H1 (cell line): ENCODE measurements at regions not wholly inside any gene's neighbourhood (a gene's known extent, or its start where the extent isn't known, plus 50 kb on each side); places are given as distances from the start of the nearest gene placed in this dataset.
"Not testable (repeated sequence)": the region's sequence is repeated elsewhere in the genome, so short reads cannot be mapped to it uniquely, and the experiment has no call there.

Experiments used
- CTCF ChIA-PET: fragments of 300-600 bp; sonication (Branson Sonifier 250); formaldehyde crosslinking; loops from one replicate; lab custom pipeline; 2021; ENCODE audit not compliant: partially characterized antibody; lab: Charles Lee
- POLR2A ChIA-PET: fragments of 300-600 bp; sonication (Branson Sonifier 250); formaldehyde crosslinking; loops from one replicate; lab custom pipeline; 2021; ENCODE audit warnings: inconsistent platforms; ENCODE audit not compliant: partially characterized antibody; lab: Charles Lee
- DNase-seq, 2 experiments: peaks; one replicate each; pipeline versions ENCODE4 v3.0.0 to v3.0.0-alpha.2; 2010 to 2022; ENCODE audit warnings: low spot score in 2 of 2, low read depth in 1 of 2, mixed read lengths in 1 of 2
- FAIRE-seq: peaks from 2 replicates; lab custom pipeline; 2011; peaks lifted over from hg19 to GRCh38; lab: Jason Lieb, UNC
- H2AFZ ChIP-seq: 2 replicates; pipeline ENCODE4 v1.8.1; 2012; ENCODE audit warnings: low read length, inconsistent platforms
- H2AK5ac ChIP-seq: 2 replicates; pipeline ENCODE4 v1.6.1; 2013; ENCODE audit warnings: low read depth, low read length
- H2BK120ac ChIP-seq: replicated peaks from 2 replicates; pipeline ENCODE3; 2013; ENCODE audit warnings: low read depth, low read length, inconsistent platforms
- H2BK12ac ChIP-seq: 2 replicates; pipeline ENCODE4 v1.6.1; 2013; ENCODE audit warnings: low read depth, low read length
- H2BK15ac ChIP-seq: 2 replicates; pipeline ENCODE4 v1.6.1; 2013; ENCODE audit warnings: low read length
- H2BK20ac ChIP-seq: 2 replicates; pipeline ENCODE4 v1.6.1; 2013; ENCODE audit warnings: low read length
- H2BK5ac ChIP-seq: 2 replicates; pipeline ENCODE4 v1.6.1; 2013; ENCODE audit warnings: low read depth, low read length
- H3K14ac ChIP-seq: 2 replicates; pipeline ENCODE4 v1.6.1; 2013; ENCODE audit warnings: inconsistent platforms; ENCODE audit not compliant: insufficient read length
- H3K18ac ChIP-seq: 2 replicates; pipeline ENCODE4 v1.6.1; 2013; ENCODE audit warnings: low read length; ENCODE audit errors: extremely low read depth
- H3K23ac ChIP-seq: 2 replicates; pipeline ENCODE4 v1.6.1; 2013; ENCODE audit warnings: inconsistent platforms; ENCODE audit not compliant: insufficient read length
- H3K23me2 ChIP-seq: 2 replicates; pipeline ENCODE4 v1.6.1; 2013; ENCODE audit warnings: low read depth, low read length
- H3K27ac ChIP-seq: 2 replicates; pipeline ENCODE4 v1.6.1; 2011; ENCODE audit warnings: low read depth, low read length, inconsistent platforms
- H3K27me3 ChIP-seq, 4 experiments: replicated peaks in 1 of 4; 1 replicate in 1 of 4; 2 replicates in 3 of 4; pipeline versions ENCODE4 v1.6.1 to v1.8.1; 2011 to 2013; ENCODE audit warnings: low read length in 3 of 4, mild to moderate bottlenecking in 3 of 4, inconsistent platforms in 2 of 4, mixed read lengths in 2 of 4, moderate library complexity in 1 of 4; ENCODE audit not compliant: control insufficient read depth in 3 of 4, insufficient read depth in 3 of 4; ENCODE audit errors: extremely low read depth in 1 of 4
- H3K36me3 ChIP-seq, 4 experiments: 2 replicates each; pipeline versions ENCODE4 v1.6.1 to v1.8.1; 2011 to 2013; ENCODE audit warnings: mild to moderate bottlenecking in 4 of 4, low read length in 3 of 4, moderate library complexity in 2 of 4, control low read depth in 1 of 4, inconsistent platforms in 1 of 4; ENCODE audit not compliant: insufficient read depth in 4 of 4, control insufficient read depth in 2 of 4
- H3K4ac ChIP-seq: replicated peaks from 2 replicates; pipeline ENCODE3; 2013; ENCODE audit warnings: low read length, low read depth, mixed read lengths, inconsistent platforms; ENCODE audit not compliant: insufficient read length
- H3K4me1 ChIP-seq, 4 experiments: replicated peaks in 1 of 4; 1 replicate in 1 of 4; 2 replicates in 3 of 4; pipeline versions ENCODE4 v1.6.1 to v1.8.1; 2011 to 2013; ENCODE audit warnings: low read length in 3 of 4, inconsistent platforms in 2 of 4, mixed read lengths in 1 of 4; ENCODE audit not compliant: insufficient read depth in 4 of 4, control insufficient read depth in 3 of 4
- H3K4me2 ChIP-seq, 2 experiments: 2 replicates each; pipeline versions ENCODE4 v1.6.1 to v1.8.1; 2011 to 2013; ENCODE audit warnings: low read depth in 2 of 2, low read length in 2 of 2, control low read depth in 1 of 2, inconsistent platforms in 1 of 2, mild to moderate bottlenecking in 1 of 2; ENCODE audit not compliant: insufficient read depth in 1 of 2
- H3K4me3 ChIP-seq, 4 experiments: fragments of 200-600, 300-600 bp in 1 of 4; sonication (generic), shearing (Covaris generic), sonication (Bioruptor Twin) in 1 of 4; 2 replicates each; pipeline versions ENCODE4 v1.5.1 to v1.8.1; 2011 to 2016; ENCODE audit warnings: low read length in 4 of 4, low read depth in 3 of 4, control low read depth in 2 of 4, inconsistent platforms in 2 of 4, mild to moderate bottlenecking in 2 of 4, mixed read lengths in 1 of 4, moderate library complexity in 1 of 4; ENCODE audit not compliant: insufficient read depth in 2 of 4; ENCODE audit errors: extremely low read depth in 1 of 4
- H3K56ac ChIP-seq: replicated peaks from 2 replicates; pipeline ENCODE3; 2013; ENCODE audit warnings: low read depth, mild to moderate bottlenecking, mixed read lengths, low read length, inconsistent platforms; ENCODE audit not compliant: insufficient read length
- H3K79me1 ChIP-seq: 2 replicates; pipeline ENCODE4 v1.6.1; 2013; ENCODE audit warnings: low read depth, low read length, control low read depth
- H3K79me2 ChIP-seq, 2 experiments: 2 replicates each; pipeline versions ENCODE4 v1.6.1 to v1.8.1; 2012 to 2013; ENCODE audit warnings: low read length in 2 of 2, mild to moderate bottlenecking in 2 of 2, inconsistent platforms in 1 of 2; ENCODE audit not compliant: insufficient read depth in 2 of 2, control insufficient read depth in 1 of 2
- H3K9ac ChIP-seq, 4 experiments: replicated peaks in 1 of 4; 1 replicate in 1 of 4; 2 replicates in 3 of 4; pipeline versions ENCODE4 v1.6.1 to v1.8.1; 2011 to 2013; ENCODE audit warnings: low read depth in 3 of 4, low read length in 3 of 4, control low read depth in 2 of 4, mild to moderate bottlenecking in 2 of 4, moderate library complexity in 2 of 4, inconsistent platforms in 1 of 4; ENCODE audit errors: extremely low read depth in 1 of 4
- H3K9me3 ChIP-seq, 2 experiments: 2 replicates each; pipeline versions ENCODE4 v1.6.1 to v1.8.1; 2012 to 2013; ENCODE audit warnings: mild to moderate bottlenecking in 2 of 2, moderate library complexity in 2 of 2, control low read depth in 1 of 2, inconsistent platforms in 1 of 2, low read depth in 1 of 2, low read length in 1 of 2, mixed read lengths in 1 of 2; ENCODE audit not compliant: insufficient read depth in 2 of 2
- H4K20me1 ChIP-seq, 2 experiments: replicated peaks in 1 of 2; 2 replicates each; pipeline versions ENCODE3 to v1.8.1; 2011 to 2013; ENCODE audit warnings: inconsistent platforms in 2 of 2, low read length in 2 of 2, mild to moderate bottlenecking in 1 of 2; ENCODE audit not compliant: insufficient read depth in 2 of 2, control insufficient read depth in 1 of 2
- H4K5ac ChIP-seq: 2 replicates; pipeline ENCODE4 v1.6.1; 2013; ENCODE audit warnings: low read length, low read depth, mixed read lengths, inconsistent platforms; ENCODE audit not compliant: insufficient read length
- H4K8ac ChIP-seq: 2 replicates; pipeline ENCODE4 v1.8.0; 2013; ENCODE audit warnings: mild to moderate bottlenecking, moderate library complexity, low read length, inconsistent platforms; ENCODE audit not compliant: insufficient read depth; ENCODE audit errors: extremely low read depth
- H4K91ac ChIP-seq: replicated peaks from 2 replicates; pipeline ENCODE3; 2013; ENCODE audit warnings: low read length, mixed read lengths, inconsistent platforms; ENCODE audit not compliant: insufficient read length
- ASH2L ChIP-seq: fragments of 200-600, 300-600 bp; sonication (generic); IDR thresholded peaks from one replicate; pipeline ENCODE4 v1.7.1; 2017; ENCODE audit warnings: low read length
- CBX5 ChIP-seq: fragments of 300-800, 300-1000 bp; sonication (generic); IDR thresholded peaks from 2 replicates; pipeline ENCODE4 v1.7.1; 2016; ENCODE audit warnings: antibody characterized with exemption, low read length, low read depth
- HDAC6 ChIP-seq: IDR thresholded peaks from one replicate; pipeline ENCODE4 v1.7.1; 2012; ENCODE audit warnings: low read depth, mild to moderate bottlenecking, inconsistent platforms, low read length, moderate library complexity
- SP1 ChIP-seq: IDR thresholded peaks from 2 replicates; pipeline ENCODE4 v1.6.1; 2011; ENCODE audit warnings: low read depth, low read length
- SP4 ChIP-seq: IDR thresholded peaks from 2 replicates; pipeline ENCODE4 v1.6.1; 2012; ENCODE audit warnings: low read length, inconsistent platforms
- SRF ChIP-seq: IDR thresholded peaks from 2 replicates; pipeline ENCODE4 v1.6.1; 2011; ENCODE audit warnings: mild to moderate bottlenecking, low read depth, low read length, moderate library complexity
- WGBS, 2 experiments: shearing (Covaris generic) in 1 of 2; methylation state at CpG; one replicate each; pipeline versions ENCODE4 v1.1.6 to v1.1.7; 2013 to 2015; ENCODE audit warnings: low lambda C conversion rate in 2 of 2, mixed read lengths in 2 of 2, inconsistent platforms in 1 of 2, low coverage in 1 of 2, missing lambda C conversion rate in 1 of 2; ENCODE audit not compliant: insufficient replicate concordance in 2 of 2, insufficient coverage in 1 of 2, insufficient read length in 1 of 2; ENCODE audit errors: extremely low coverage in 1 of 2, missing lambda C conversion rate in 1 of 2; 5-methylcytosine and 5-hydroxymethylcytosine counted together

DNA sequence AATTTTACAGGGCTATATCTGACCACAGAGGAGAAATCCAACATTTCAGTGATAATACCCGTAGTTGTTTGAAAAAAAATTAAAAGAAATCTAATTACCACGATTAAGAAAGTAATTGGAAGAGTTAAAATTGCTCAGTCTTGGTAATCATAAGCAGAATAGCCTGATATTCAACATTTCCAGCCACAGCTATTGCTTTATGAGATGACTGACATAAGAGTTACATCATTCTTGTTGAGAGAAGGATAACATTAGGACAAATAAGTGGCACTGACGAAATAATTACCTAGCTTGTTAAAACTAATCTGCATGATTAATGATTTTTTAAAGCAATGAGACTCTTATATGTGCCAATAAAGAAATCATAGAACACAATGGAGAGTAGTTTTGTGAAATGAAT, 825.0 kb upstream of the GBE1 start:
- 86% methylated on average over 3 of the region's 3 CpGs; no CpG with 5 or more reads in 1 of the 2 experiments for WGBS, 2 experiments

DNA sequence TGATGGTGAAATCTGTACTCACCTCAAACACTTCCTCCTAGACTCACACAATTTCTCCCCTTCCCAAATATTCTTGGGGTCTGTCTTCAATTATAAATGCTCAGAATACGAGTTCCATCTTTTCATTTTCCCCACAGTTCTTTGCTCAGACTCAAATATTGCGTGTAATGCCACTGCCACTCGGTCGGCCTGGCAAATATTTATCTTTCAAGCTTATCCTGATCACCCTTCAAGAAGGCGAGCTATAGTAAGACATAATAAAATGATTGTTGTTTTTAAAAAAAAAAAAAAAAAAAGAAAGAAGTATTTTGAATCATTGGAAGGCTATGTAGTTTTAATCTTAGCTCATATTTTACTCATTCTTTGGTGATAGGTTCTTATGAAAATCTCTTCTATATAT, 824.6 kb upstream of the GBE1 start:
- H3K23ac ChIP-seq, H3K4ac ChIP-seq, H4K8ac ChIP-seq, H3K56ac ChIP-seq, H3K79me1 ChIP-seq, H3K79me2 ChIP-seq, H3K23me2 ChIP-seq, H2AFZ ChIP-seq, H3K9ac ChIP-seq, H4K5ac ChIP-seq, H4K91ac ChIP-seq, H2BK5ac ChIP-seq, H2BK12ac ChIP-seq, H3K4me1 ChIP-seq, H3K14ac ChIP-seq, H2AK5ac ChIP-seq, H3K27me3 ChIP-seq, H3K4me2 ChIP-seq, H3K36me3 ChIP-seq, H3K27ac ChIP-seq, H2BK20ac ChIP-seq, H2BK15ac ChIP-seq, H4K20me1 ChIP-seq, DNase-seq, CTCF ChIA-PET, H2BK120ac ChIP-seq, POLR2A ChIA-PET, H3K18ac ChIP-seq, H3K4me3 ChIP-seq, FAIRE-seq: not testable (repeated sequence)
- peaks cover 0 to 15% of the 10 kb centered on the region in 2 experiments; a peak in 2 of 4 replicates for H3K9me3 ChIP-seq
- WGBS, 2 experiments: 77% methylated on average over 5 of the region's 5 CpGs; no CpG with 5 or more reads in 1 of the 2 experiments

More for the DNA sequence above, 825.0 kb upstream of the GBE1 start:
- H4K5ac ChIP-seq: no peak overlapping the region
- no peak overlapping the region for H2AFZ ChIP-seq
- no peak overlapping the region for H2BK15ac ChIP-seq
- no peak overlapping the region for H3K18ac ChIP-seq
- H4K20me1 ChIP-seq: no peaks in the 10 kb centered on the region
- no peaks in the 10 kb centered on the region; a peak in 1 of 8 replicates for H3K36me3 ChIP-seq
- no peak for FAIRE-seq
- DNase-seq: no peak
- H3K9ac ChIP-seq: no peak overlapping the region
- no peak overlapping the region for H4K91ac ChIP-seq
- no peaks in the 10 kb centered on the region for H3K79me2 ChIP-seq
- H3K23me2 ChIP-seq: no peaks in the 10 kb centered on the region
- H3K9me3 ChIP-seq: peaks cover 0 to 15% of the 10 kb centered on the region in 2 experiments; a peak in 2 of 4 replicates
- H3K56ac ChIP-seq: no peak overlapping the region
- H3K4me2 ChIP-seq: no peak overlapping the region
- no peaks in the 10 kb centered on the region for H3K79me1 ChIP-seq
- no peaks in the 10 kb centered on the region for H3K4me1 ChIP-seq
- POLR2A ChIA-PET: no interaction called here
- no peak overlapping the region for H2BK120ac ChIP-seq
- H4K8ac ChIP-seq: no peak overlapping the region
- no peak overlapping the region for H3K23ac ChIP-seq
- H2BK5ac ChIP-seq: no peak overlapping the region
- no peak overlapping the region for H3K14ac ChIP-seq
- H3K4me3 ChIP-seq: no peak overlapping the region
- CTCF ChIA-PET: no interaction called here
- H2BK12ac ChIP-seq: no peak overlapping the region
- H2BK20ac ChIP-seq: no peak overlapping the region
- H2AK5ac ChIP-seq: no peak overlapping the region
- TF ChIP-seq CBX5 (no peak), SRF (no peak), ASH2L (no peak), HDAC6 (no peak), SP1 (no peak), SP4 (no peak)
- no peak overlapping the region for H3K4ac ChIP-seq
- H3K27ac ChIP-seq: no peak overlapping the region
- H3K27me3 ChIP-seq: no peaks in the 10 kb centered on the region
